H9 (cell line): ENCODE measurements at regions not wholly inside any gene's neighbourhood (a gene's known extent, or its start where the extent isn't known, plus 50 kb on each side); places are given as distances from the start of the nearest gene placed in this dataset.

Experiments used
- DNase-seq: peaks from one replicate; pipeline ENCODE4 v3.0.0-alpha.2; 2017
- H2AFZ ChIP-seq: one replicate; pipeline ENCODE4 v1.6.1; 2013; ENCODE audit warnings: mild to moderate bottlenecking, low read length, control low read depth, moderate library complexity
- H2AK5ac ChIP-seq: 2 replicates; pipeline ENCODE4 v1.6.1; 2013; ENCODE audit warnings: low read length, control low read depth, mixed read lengths; ENCODE audit not compliant: insufficient read length
- H2BK120ac ChIP-seq: one replicate; pipeline ENCODE4 v1.6.1; 2013; ENCODE audit warnings: low read depth, mild to moderate bottlenecking, low read length, control low read depth, inconsistent platforms; ENCODE audit not compliant: poor library complexity, severe bottlenecking
- H2BK12ac ChIP-seq: 2 replicates; pipeline ENCODE4 v1.6.1; 2013; ENCODE audit warnings: low read length, control low read depth, mixed read lengths, low read depth; ENCODE audit not compliant: insufficient read length
- H2BK15ac ChIP-seq: 2 replicates; pipeline ENCODE4 v1.6.1; 2013; ENCODE audit warnings: low read depth, low read length, control low read depth
- H2BK20ac ChIP-seq: one replicate; pipeline ENCODE4 v1.6.1; 2013; ENCODE audit warnings: low read depth, mild to moderate bottlenecking, low read length, control low read depth, inconsistent platforms; ENCODE audit not compliant: poor library complexity, severe bottlenecking
- H2BK5ac ChIP-seq: 2 replicates; pipeline ENCODE4 v1.6.1; 2013; ENCODE audit warnings: low read length, control low read depth, mixed read lengths; ENCODE audit not compliant: insufficient read length
- H3K14ac ChIP-seq: 2 replicates; pipeline ENCODE4 v1.6.1; 2013; ENCODE audit warnings: low read length, control low read depth; ENCODE audit not compliant: insufficient read depth
- H3K18ac ChIP-seq: 2 replicates; pipeline ENCODE4 v1.6.1; 2013; ENCODE audit warnings: low read depth, mild to moderate bottlenecking, mixed read lengths, low read length, control low read depth; ENCODE audit not compliant: insufficient read length
- H3K23ac ChIP-seq: 2 replicates; pipeline ENCODE4 v1.6.1; 2013; ENCODE audit warnings: low read length, control low read depth, mixed read lengths, low read depth; ENCODE audit not compliant: insufficient read length
- H3K23me2 ChIP-seq: 2 replicates; pipeline ENCODE4 v1.6.1; 2013; ENCODE audit warnings: low read depth, mild to moderate bottlenecking, mixed read lengths, low read length, control low read depth; ENCODE audit not compliant: insufficient read length, poor library complexity, severe bottlenecking
- H3K27ac ChIP-seq: 2 replicates; pipeline ENCODE4 v1.5.1; 2013; ENCODE audit warnings: low read length, control low read depth, mixed read lengths, low read depth; ENCODE audit not compliant: insufficient read length
- H3K27me3 ChIP-seq: 2 replicates; pipeline ENCODE4 v1.6.1; 2013; ENCODE audit warnings: low read length, control low read depth, inconsistent platforms; ENCODE audit not compliant: insufficient read depth
- H3K4ac ChIP-seq: 2 replicates; pipeline ENCODE4 v1.6.1; 2013; ENCODE audit warnings: low read depth, mild to moderate bottlenecking, control low read depth, inconsistent platforms, low read length, moderate library complexity
- H3K4me1 ChIP-seq: 2 replicates; pipeline ENCODE4 v1.6.1; 2013; ENCODE audit warnings: low read length, control low read depth, inconsistent platforms; ENCODE audit not compliant: insufficient read depth
- H3K4me2 ChIP-seq: 2 replicates; pipeline ENCODE4 v1.6.1; 2013; ENCODE audit warnings: low read length, control low read depth, mixed read lengths; ENCODE audit not compliant: insufficient read length, insufficient read depth
- H3K56ac ChIP-seq: 2 replicates; pipeline ENCODE4 v1.6.1; 2013; ENCODE audit warnings: low read depth, mild to moderate bottlenecking, mixed read lengths, low read length, control low read depth; ENCODE audit not compliant: insufficient read length
- H3K79me1 ChIP-seq: 2 replicates; pipeline ENCODE4 v1.6.1; 2013; ENCODE audit warnings: low read depth, mild to moderate bottlenecking, moderate library complexity, low read length, control low read depth, inconsistent platforms; ENCODE audit not compliant: insufficient read depth, poor library complexity, severe bottlenecking
- H3K79me2 ChIP-seq: 2 replicates; pipeline ENCODE4 v1.6.1; 2013; ENCODE audit warnings: low read length, control low read depth, inconsistent platforms; ENCODE audit not compliant: insufficient read depth
- H3K9ac ChIP-seq: 2 replicates; pipeline ENCODE4 v1.6.1; 2013; ENCODE audit warnings: low read length, control low read depth, mixed read lengths; ENCODE audit not compliant: insufficient read length; ENCODE audit errors: extremely low read depth
- H3K9me3 ChIP-seq: one replicate; pipeline ENCODE4 v1.6.1; 2013; ENCODE audit warnings: low read depth, low read length, inconsistent platforms; ENCODE audit not compliant: control insufficient read depth
- H3T11ph ChIP-seq: one replicate; pipeline ENCODE4 v1.6.1; 2013; ENCODE audit warnings: mild to moderate bottlenecking, low read length, control low read depth, inconsistent platforms
- H4K20me1 ChIP-seq: one replicate; pipeline ENCODE4 v1.6.1; 2013; ENCODE audit not compliant: control insufficient read depth, insufficient read length, insufficient read depth
- H4K5ac ChIP-seq: 2 replicates; pipeline ENCODE4 v1.6.1; 2013; ENCODE audit warnings: low read depth, mild to moderate bottlenecking, mixed read lengths, low read length, control low read depth; ENCODE audit not compliant: insufficient read length
- H4K8ac ChIP-seq: replicated peaks from 2 replicates; pipeline ENCODE4 v1.6.1; 2013; ENCODE audit warnings: low read length, control low read depth, mixed read lengths, low read depth; ENCODE audit not compliant: insufficient read length
- H4K91ac ChIP-seq: 2 replicates; pipeline ENCODE4 v1.6.1; 2013; ENCODE audit warnings: low read depth, mild to moderate bottlenecking, moderate library complexity, mixed read lengths, low read length, control low read depth; ENCODE audit not compliant: insufficient read length
- H3K27ac Mint-ChIP-seq, 3 experiments: 2 replicates in 2 of 3; 3 replicates in 1 of 3; pipeline ENCODE4 v1.8.0; 2020 to 2021; ENCODE audit warnings: mixed read lengths in 3 of 3, mild to moderate bottlenecking in 1 of 3, moderate library complexity in 1 of 3
- H3K27me3 Mint-ChIP-seq: 2 replicates; pipeline ENCODE4 v1.8.0; 2021; ENCODE audit warnings: low read depth, mild to moderate bottlenecking, moderate library complexity, mixed read lengths
- H3K36me3 Mint-ChIP-seq, 3 experiments: 2 replicates in 2 of 3; 3 replicates in 1 of 3; pipeline ENCODE4 v1.8.0; 2020 to 2021; ENCODE audit warnings: low read depth in 3 of 3, mixed read lengths in 3 of 3; ENCODE audit not compliant: insufficient read depth in 1 of 3
- H3K4me1 Mint-ChIP-seq, 2 experiments: 2 replicates each; pipeline ENCODE4 v1.8.0; 2020; ENCODE audit warnings: mixed read lengths in 2 of 2
- H3K4me3 Mint-ChIP-seq, 2 experiments: 2 replicates in 1 of 2; 3 replicates in 1 of 2; pipeline ENCODE4 v1.8.0; 2020 to 2021; ENCODE audit warnings: mild to moderate bottlenecking in 2 of 2, mixed read lengths in 2 of 2, moderate library complexity in 1 of 2
- H3K9me3 Mint-ChIP-seq, 2 experiments: 2 replicates in 1 of 2; 3 replicates in 1 of 2; pipeline ENCODE4 v1.8.0; 2020; ENCODE audit warnings: mild to moderate bottlenecking in 2 of 2, mixed read lengths in 2 of 2, moderate library complexity in 1 of 2
- WGBS: extraction: QIAGEN DNeasy Blood & Tissue Kit; methylation state at CpG from one replicate; pipeline ENCODE4 v1.1.7; 2013; ENCODE audit warnings: missing lambda C conversion rate, low lambda C conversion rate, mixed read lengths; ENCODE audit not compliant: insufficient read length; ENCODE audit errors: extremely low coverage; 5-methylcytosine and 5-hydroxymethylcytosine counted together
- TF ChIP-seq, protein P1 (sequence below): fragments of 200-600 bp; sonication (generic); conservative IDR thresholded peaks from 3 replicates; pipeline ENCODE4 v1.8.0; 2021; ENCODE audit warnings: antibody characterized with exemption, mild to moderate bottlenecking

DNA sequence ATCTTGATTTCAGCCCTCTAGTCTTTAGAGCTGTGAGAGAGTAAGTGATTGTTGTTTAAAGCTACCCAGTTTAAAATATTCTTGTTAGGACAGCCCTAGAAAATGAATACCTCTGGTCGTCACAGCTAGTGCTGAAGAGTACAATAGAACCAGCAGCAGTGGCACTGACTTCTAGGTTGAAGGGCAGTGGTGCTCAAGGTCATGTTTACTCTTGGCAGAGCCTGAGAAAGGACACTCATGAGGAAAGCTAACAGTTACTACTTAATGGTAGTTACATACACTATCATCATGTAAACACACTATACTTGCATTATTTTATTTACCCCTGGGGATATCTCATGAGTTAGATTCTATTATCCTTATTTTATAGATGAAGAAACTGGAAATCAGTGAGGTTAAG is 323.0 kb downstream of the SH2D4B start:
- Histone ChIP-seq H2BK5ac (no peak overlapping the region), H2AK5ac (no peak overlapping the region), H3K4ac (no peak overlapping the region), H3K56ac (no peak overlapping the region), H3K4me2 (no peak overlapping the region), H4K5ac (no peak overlapping the region), H2BK120ac (no peak overlapping the region), H2BK20ac (no peak overlapping the region), H3K27ac (no peak overlapping the region), H3K14ac (no peak overlapping the region), H4K20me1 (no peaks in the 10 kb centered on the region), H3K18ac (no peak overlapping the region), H3K4me1 (peaks cover 4% of the 10 kb centered on the region; the same call in 1 of the 2 replicates), H3K79me2 (no peaks in the 10 kb centered on the region), H4K8ac (no peak overlapping the region), H4K91ac (no peak overlapping the region), H2BK15ac (no peak overlapping the region), H3K79me1 (no peaks in the 10 kb centered on the region), H3K9ac (no peak overlapping the region), H3K9me3 (no peaks in the 10 kb centered on the region), H3K27me3 (no peaks in the 10 kb centered on the region), H2BK12ac (no peak overlapping the region), H3K23ac (no peak overlapping the region), H3K23me2 (no peaks in the 10 kb centered on the region), H2AFZ (no peak overlapping the region), H3T11ph (no peak overlapping the region)
- H3K36me3 Mint-ChIP-seq, result peaks cover 0 to 7% (median 5%) of the 10 kb centered on the region in 3 experiments; a peak in 3 of 7 replicates
- TF ChIP-seq, protein P1, sequence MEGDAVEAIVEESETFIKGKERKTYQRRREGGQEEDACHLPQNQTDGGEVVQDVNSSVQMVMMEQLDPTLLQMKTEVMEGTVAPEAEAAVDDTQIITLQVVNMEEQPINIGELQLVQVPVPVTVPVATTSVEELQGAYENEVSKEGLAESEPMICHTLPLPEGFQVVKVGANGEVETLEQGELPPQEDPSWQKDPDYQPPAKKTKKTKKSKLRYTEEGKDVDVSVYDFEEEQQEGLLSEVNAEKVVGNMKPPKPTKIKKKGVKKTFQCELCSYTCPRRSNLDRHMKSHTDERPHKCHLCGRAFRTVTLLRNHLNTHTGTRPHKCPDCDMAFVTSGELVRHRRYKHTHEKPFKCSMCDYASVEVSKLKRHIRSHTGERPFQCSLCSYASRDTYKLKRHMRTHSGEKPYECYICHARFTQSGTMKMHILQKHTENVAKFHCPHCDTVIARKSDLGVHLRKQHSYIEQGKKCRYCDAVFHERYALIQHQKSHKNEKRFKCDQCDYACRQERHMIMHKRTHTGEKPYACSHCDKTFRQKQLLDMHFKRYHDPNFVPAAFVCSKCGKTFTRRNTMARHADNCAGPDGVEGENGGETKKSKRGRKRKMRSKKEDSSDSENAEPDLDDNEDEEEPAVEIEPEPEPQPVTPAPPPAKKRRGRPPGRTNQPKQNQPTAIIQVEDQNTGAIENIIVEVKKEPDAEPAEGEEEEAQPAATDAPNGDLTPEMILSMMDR, result no peak
- H3K27ac Mint-ChIP-seq, result no peak overlapping the region
- no peaks in the 10 kb centered on the region; the same call in 1 of the 2 replicates for H3K27me3 Mint-ChIP-seq
- DNase-seq, result no peak
- WGBS, result no CpG with 5 or more reads among the region's 1 CpG
- no peak overlapping the region for H3K4me3 Mint-ChIP-seq
- H3K4me1 Mint-ChIP-seq, result peaks cover 7 to 8% of the 10 kb centered on the region in 2 experiments
- H3K9me3 Mint-ChIP-seq, result peaks cover 4 to 5% of the 10 kb centered on the region in 2 experiments; a peak in 2 of 5 replicates
